Esophagus (tissue), 2 donors: ENCODE measurements at regions not wholly inside any gene's neighbourhood (a gene's known extent, or its start where the extent isn't known, plus 50 kb on each side); places are given as distances from the start of the nearest gene placed in this dataset.

Source experiments
- H3K27ac ChIP-seq, 2 donors: one replicate each; pipeline ENCODE4 v1.5.1; 2013; ENCODE audit warnings: low read depth in 2 of 2, mild to moderate bottlenecking in 2 of 2, inconsistent platforms in 1 of 2, low read length in 1 of 2, moderate library complexity in 1 of 2
- H3K27me3 ChIP-seq, 2 donors: one replicate each; pipeline ENCODE4 v1.6.1; 2013; ENCODE audit warnings: low read length in 2 of 2, control low read depth in 1 of 2, mild to moderate bottlenecking in 1 of 2; ENCODE audit not compliant: insufficient read depth in 2 of 2, control insufficient read depth in 1 of 2
- H3K36me3 ChIP-seq, 2 donors: one replicate each; pipeline ENCODE4 v1.6.1; 2013; ENCODE audit warnings: low read length in 1 of 2; ENCODE audit not compliant: control insufficient read depth in 2 of 2, insufficient read depth in 2 of 2
- H3K4me1 ChIP-seq, 2 donors: one replicate each; pipeline ENCODE4 v1.6.1; 2013; ENCODE audit warnings: low read length in 1 of 2; ENCODE audit not compliant: control insufficient read depth in 2 of 2, insufficient read depth in 2 of 2
- H3K4me3 ChIP-seq, 2 donors: one replicate each; pipeline ENCODE4 v1.5.1; 2013; ENCODE audit warnings: low read length in 2 of 2, mild to moderate bottlenecking in 2 of 2, low read depth in 1 of 2, moderate library complexity in 1 of 2
- H3K9me3 ChIP-seq, 2 donors: one replicate each; pipeline ENCODE4 v1.6.1; 2013; ENCODE audit warnings: mild to moderate bottlenecking in 2 of 2, low read depth in 1 of 2, low read length in 1 of 2, moderate library complexity in 1 of 2; ENCODE audit not compliant: control insufficient read depth in 2 of 2, insufficient read depth in 1 of 2
- WGBS, 2 donors: extraction: QIAGEN DNeasy Blood & Tissue Kit; methylation state at CpG; one replicate each; pipeline ENCODE4 v1.1.7; 2013; 5-methylcytosine and 5-hydroxymethylcytosine counted together
- donor health status: healthy with polysubstance abuse.
- donor health status: Bipolar disorder and iron deficiency.

GRCh38 chr15:89035150-89035549 lies 53.1 kb upstream of the ABHD2 start:
- Histone ChIP-seq H3K27me3 (no peaks in the 10 kb centered on the region), H3K4me3 (no peak overlapping the region)
- 59 to 62% methylated on average over 2 of the region's 2 CpGs for WGBS, 2 donors

GRCh38 chr15:89035658-89036057 lies 52.6 kb upstream of the ABHD2 start:
- no peaks in the 10 kb centered on the region for H3K9me3 ChIP-seq
- no peak overlapping the region for H3K27ac ChIP-seq
- 59 to 72% methylated on average over 2 of the region's 2 CpGs for WGBS, 2 donors
- H3K4me1 ChIP-seq: peaks cover 0 to 2% of the 10 kb centered on the region in 2 donors
- H3K27me3 ChIP-seq: no peaks in the 10 kb centered on the region
- no peak overlapping the region for H3K4me3 ChIP-seq
- H3K36me3 ChIP-seq: no peaks in the 10 kb centered on the region

More at GRCh38 chr15:89035150-89035549, 53.1 kb upstream of the ABHD2 start:
- no peak overlapping the region for H3K27ac ChIP-seq
- H3K36me3 ChIP-seq: no peaks in the 10 kb centered on the region
- no peaks in the 10 kb centered on the region for H3K9me3 ChIP-seq
- peaks cover 0 to 2% of the 10 kb centered on the region in 2 donors for H3K4me1 ChIP-seq

GRCh38 chr15:89038146-89038545 lies 50.1 kb upstream of the ABHD2 start:
- H3K36me3 ChIP-seq: no peaks in the 10 kb centered on the region
- 74 to 85% methylated on average over 8 of the region's 8 CpGs for whole genome bisulfite sequencing, 2 donors
- H3K4me1 ChIP-seq: peaks cover 0 to 2% of the 10 kb centered on the region in 2 donors

More at GRCh38 chr15:89038146-89038545, 50.1 kb upstream of the ABHD2 start:
- H3K4me3 ChIP-seq: no peak overlapping the region
- no peaks in the 10 kb centered on the region for H3K27me3 ChIP-seq
- no peak overlapping the region for H3K27ac ChIP-seq
- no peaks in the 10 kb centered on the region for H3K9me3 ChIP-seq
